Dendritic cell treated with granulocyte-macrophage colony-stimulating factor and Interleukin-4, amounts not matched to agents 40 ng/mL and 50 ng/mL, for 4 days (primary cell): ENCODE measurements at regions not wholly inside any gene's neighbourhood (a gene's known extent, or its start where the extent isn't known, plus 50 kb on each side); places are given as distances from the start of the nearest gene placed in this dataset.
A peak's percentile ranks its signal among the peaks of the same experiment; 100 is the strongest.
"Not testable (repeated sequence)": the region's sequence is repeated elsewhere in the genome, so short reads cannot be mapped to it uniquely, and the experiment has no call there.

Experiments used
- H3K27ac Mint-ChIP-seq: one replicate; pipeline ENCODE4 v1.8.0; 2022; ENCODE audit warnings: mild to moderate bottlenecking, mixed read lengths
- H3K27me3 Mint-ChIP-seq: one replicate; pipeline ENCODE4 v1.8.0; 2022; ENCODE audit warnings: mild to moderate bottlenecking, mixed read lengths
- H3K36me3 Mint-ChIP-seq: one replicate; pipeline ENCODE4 v1.8.0; 2022; ENCODE audit warnings: low read depth, mixed read lengths
- H3K4me1 Mint-ChIP-seq: one replicate; pipeline ENCODE4 v1.8.0; 2022; ENCODE audit warnings: low read depth, mixed read lengths
- H3K4me3 Mint-ChIP-seq: one replicate; pipeline ENCODE4 v1.8.0; 2022; ENCODE audit warnings: mild to moderate bottlenecking, moderate library complexity, mixed read lengths
- H3K9me3 Mint-ChIP-seq: one replicate; pipeline ENCODE4 v1.8.0; 2022; ENCODE audit warnings: mixed read lengths
- intact Hi-C: fragments of 100-400 bp; cut with micrococcal nuclease; formaldehyde crosslinking; loops from one replicate; pipeline ENCODE4 v1.15.0; 2022

- Mint-ChIP-seq H3K27ac (no peak overlapping the region), H3K4me1 (peaks cover 10% of the 10 kb centered on the region)
- intact Hi-C loops, result no loop called here
Measured at GRCh38 chr3:23704298-23704697, 101.5 kb upstream of the UBE2E1 start.

GRCh38 chr3:23706111-23706510 is 99.6 kb upstream of the UBE2E1 start:
- Mint-ChIP-seq H3K4me3 (no peak overlapping the region), H3K36me3 (no peaks in the 10 kb centered on the region), H3K4me1 (peaks cover 15% of the 10 kb centered on the region), H3K27me3 (peaks cover 5% of the 10 kb centered on the region), H3K9me3 (no peaks in the 10 kb centered on the region), H3K27ac (no peak overlapping the region)
- intact Hi-C loops, result no loop called here

More at GRCh38 chr3:23704298-23704697, 101.5 kb upstream of the UBE2E1 start:
- Mint-ChIP-seq H3K4me3 (no peak overlapping the region), H3K36me3 (no peaks in the 10 kb centered on the region), H3K9me3 (no peaks in the 10 kb centered on the region), H3K27me3 (no peaks in the 10 kb centered on the region)

GRCh38 chr3:23709987-23710386 is 95.8 kb upstream of the UBE2E1 start:
- Mint-ChIP-seq H3K4me1 (peaks cover 25% of the 10 kb centered on the region), H3K4me3 (no peak overlapping the region), H3K27ac (peak overlapping the region; percentile 1), H3K9me3 (no peaks in the 10 kb centered on the region), H3K36me3 (no peaks in the 10 kb centered on the region), H3K27me3 (peaks cover 11% of the 10 kb centered on the region)
- intact Hi-C loops, result no loop called here

GRCh38 chr3:23710555-23710954 is 95.2 kb upstream of the UBE2E1 start:
- no peak overlapping the region for H3K27ac Mint-ChIP-seq
- H3K4me3 Mint-ChIP-seq, result no peak overlapping the region
- intact Hi-C loops, result no loop called here
- peaks cover 28% of the 10 kb centered on the region for H3K4me1 Mint-ChIP-seq
- peaks cover 11% of the 10 kb centered on the region for H3K27me3 Mint-ChIP-seq
- H3K36me3 Mint-ChIP-seq, result no peaks in the 10 kb centered on the region
- H3K9me3 Mint-ChIP-seq, result peaks cover under 1% of the 10 kb centered on the region

GRCh38 chr3:23711916-23712494 is 93.8 kb upstream of the UBE2E1 start:
- intact Hi-C loops, result no loop called here
- Mint-ChIP-seq H3K4me3 (no peak overlapping the region), H3K9me3 (peaks cover 12% of the 10 kb centered on the region), H3K4me1 (peaks cover 18% of the 10 kb centered on the region), H3K27me3 (peaks cover 11% of the 10 kb centered on the region), H3K27ac (no peak overlapping the region), H3K36me3 (no peaks in the 10 kb centered on the region)

- Mint-ChIP-seq H3K4me1 (peaks cover 18% of the 10 kb centered on the region), H3K27ac (no peak overlapping the region), H3K4me3 (no peak overlapping the region), H3K36me3 (no peaks in the 10 kb centered on the region), H3K27me3 (peaks cover 11% of the 10 kb centered on the region), H3K9me3 (peaks cover 12% of the 10 kb centered on the region)
- intact Hi-C loops, result no loop called here
Measured at GRCh38 chr3:23712656-23713559, 92.8 kb upstream of the UBE2E1 start.

GRCh38 chr3:23713641-23714040 is 92.1 kb upstream of the UBE2E1 start:
- H3K4me3 Mint-ChIP-seq, result no peak overlapping the region
- H3K27me3 Mint-ChIP-seq, result peaks cover 11% of the 10 kb centered on the region
- peaks cover 12% of the 10 kb centered on the region for H3K9me3 Mint-ChIP-seq
- H3K27ac Mint-ChIP-seq, result no peak overlapping the region
- H3K4me1 Mint-ChIP-seq, result peaks cover 18% of the 10 kb centered on the region
- intact Hi-C loops, result no loop called here
- no peaks in the 10 kb centered on the region for H3K36me3 Mint-ChIP-seq

- Mint-ChIP-seq H3K36me3 (peaks cover 9% of the 10 kb centered on the region), H3K9me3 (peaks cover 20% of the 10 kb centered on the region), H3K27me3 (no peaks in the 10 kb centered on the region), H3K27ac (no peak overlapping the region), H3K4me3 (no peak overlapping the region), H3K4me1 (peaks cover 10% of the 10 kb centered on the region)
- intact Hi-C loops, result no loop called here
Measured at GRCh38 chr3:23720059-23720458, 85.7 kb upstream of the UBE2E1 start.

- intact Hi-C loops, result no loop called here
- H3K27ac Mint-ChIP-seq, result no peak overlapping the region
- no peaks in the 10 kb centered on the region for H3K27me3 Mint-ChIP-seq
- peaks cover 9% of the 10 kb centered on the region for H3K36me3 Mint-ChIP-seq
- no peak overlapping the region for H3K4me3 Mint-ChIP-seq
- H3K4me1 Mint-ChIP-seq, result peaks cover 7% of the 10 kb centered on the region
- peaks cover 17% of the 10 kb centered on the region for H3K9me3 Mint-ChIP-seq
Measured at GRCh38 chr3:23720885-23721284, 84.9 kb upstream of the UBE2E1 start.

GRCh38 chr3:23723141-23723540 is 82.6 kb upstream of the UBE2E1 start:
- Mint-ChIP-seq H3K27me3 (no peaks in the 10 kb centered on the region), H3K4me1 (peaks cover 25% of the 10 kb centered on the region), H3K36me3 (peaks cover 9% of the 10 kb centered on the region), H3K4me3 (no peak overlapping the region), H3K27ac (peak overlapping the region; percentile 22), H3K9me3 (peaks cover 8% of the 10 kb centered on the region)
- intact Hi-C loops, result no loop called here

- peaks cover 9% of the 10 kb centered on the region for H3K36me3 Mint-ChIP-seq
- no peak overlapping the region for H3K4me3 Mint-ChIP-seq
- H3K9me3 Mint-ChIP-seq, result peaks cover 8% of the 10 kb centered on the region
Measured at GRCh38 chr3:23723930-23724329, 81.8 kb upstream of the UBE2E1 start.

GRCh38 chr3:23726811-23727548 is 78.8 kb upstream of the UBE2E1 start:
- no peak overlapping the region for H3K27ac Mint-ChIP-seq
- H3K4me3 Mint-ChIP-seq, result no peak overlapping the region

More at GRCh38 chr3:23723930-23724329, 81.8 kb upstream of the UBE2E1 start:
- Mint-ChIP-seq H3K27ac (peak overlapping the region; percentile 22), H3K27me3 (no peaks in the 10 kb centered on the region), H3K4me1 (peaks cover 33% of the 10 kb centered on the region)
- intact Hi-C loops, result no loop called here

GRCh38 chr3:23728601-23729117 is 77.1 kb upstream of the UBE2E1 start:
- peaks cover 3% of the 10 kb centered on the region for H3K36me3 Mint-ChIP-seq
- peaks cover 32% of the 10 kb centered on the region for H3K4me1 Mint-ChIP-seq
- no peaks in the 10 kb centered on the region for H3K27me3 Mint-ChIP-seq
- peaks cover 5% of the 10 kb centered on the region for H3K9me3 Mint-ChIP-seq
- no peak overlapping the region for H3K4me3 Mint-ChIP-seq
- H3K27ac Mint-ChIP-seq, result no peak overlapping the region
- intact Hi-C loops, result no loop called here

More at GRCh38 chr3:23726811-23727548, 78.8 kb upstream of the UBE2E1 start:
- intact Hi-C loops, result no loop called here
- Mint-ChIP-seq H3K4me1 (peaks cover 33% of the 10 kb centered on the region), H3K36me3 (peaks cover 9% of the 10 kb centered on the region), H3K9me3 (peaks cover 8% of the 10 kb centered on the region), H3K27me3 (no peaks in the 10 kb centered on the region)

GRCh38 chr3:23729362-23729761 is 76.4 kb upstream of the UBE2E1 start:
- H3K9me3 Mint-ChIP-seq, H3K27me3 Mint-ChIP-seq, H3K36me3 Mint-ChIP-seq, intact Hi-C loops, H3K4me3 Mint-ChIP-seq, H3K27ac Mint-ChIP-seq: not testable (repeated sequence)
- H3K4me1 Mint-ChIP-seq, result peaks cover 26% of the 10 kb centered on the region
